ENCODE measurements at regions not wholly inside any gene's neighbourhood (a gene's known extent, or its start where the extent isn't known, plus 50 kb on each side); places are given as distances from the start of the nearest gene placed in this dataset.

- DNase-seq (ENCODE audit: low read depth, low spot score), result no peak
- Histone ChIP-seq H3K4me1 (ENCODE audit: control insufficient read depth, insufficient read depth, low read length) (no peaks in the 10 kb centered on the region), H3K4me3 (ENCODE audit: low read length) (no peak overlapping the region), H3K36me3 (ENCODE audit: control insufficient read depth, insufficient read depth, low read length) (no peaks in the 10 kb centered on the region), H3K9me3 (ENCODE audit: control insufficient read depth, insufficient read depth, low read length) (no peaks in the 10 kb centered on the region), H3K27ac (ENCODE audit: low read length) (no peak overlapping the region), H3K27me3 (ENCODE audit: control insufficient read depth, insufficient read depth, low read length) (no peaks in the 10 kb centered on the region)
- WGBS (ENCODE audit: insufficient coverage, insufficient read length), result no CpG with 5 or more reads among the region's 1 CpG
Observed at GRCh38 chr3:94568041-94568440, 505.2 kb downstream of the NSUN3 start.

- Histone ChIP-seq H3K27ac (ENCODE audit: low read length) (no peak overlapping the region), H3K27me3 (ENCODE audit: control insufficient read depth, insufficient read depth, low read length) (no peaks in the 10 kb centered on the region), H3K36me3 (ENCODE audit: control insufficient read depth, insufficient read depth, low read length) (no peaks in the 10 kb centered on the region), H3K4me1 (ENCODE audit: control insufficient read depth, insufficient read depth, low read length) (no peaks in the 10 kb centered on the region), H3K4me3 (ENCODE audit: low read length) (no peak overlapping the region), H3K9me3 (ENCODE audit: control insufficient read depth, insufficient read depth, low read length) (no peaks in the 10 kb centered on the region)
- DNase-seq (ENCODE audit: low read depth, low spot score), result no peak
- no CpG with 5 or more reads among the region's 2 CpGs for WGBS (ENCODE audit: insufficient coverage, insufficient read length)
Observed at GRCh38 chr3:94573337-94573736, 510.5 kb downstream of the NSUN3 start.

GRCh38 chr3:94587291-94587690 lies 524.4 kb downstream of the NSUN3 start:
- no peaks in the 10 kb centered on the region for H3K9me3 ChIP-seq (ENCODE audit: control insufficient read depth, insufficient read depth, low read length)
- no CpG with 5 or more reads among the region's 3 CpGs for WGBS (ENCODE audit: insufficient coverage, insufficient read length)
- H3K4me3 ChIP-seq (ENCODE audit: low read length), result no peak overlapping the region
- no peaks in the 10 kb centered on the region for H3K27me3 ChIP-seq (ENCODE audit: control insufficient read depth, insufficient read depth, low read length)
- H3K4me1 ChIP-seq (ENCODE audit: control insufficient read depth, insufficient read depth, low read length), result no peaks in the 10 kb centered on the region
- no peak for DNase-seq (ENCODE audit: low read depth, low spot score)
- H3K27ac ChIP-seq (ENCODE audit: low read length), result no peak overlapping the region
- no peaks in the 10 kb centered on the region for H3K36me3 ChIP-seq (ENCODE audit: control insufficient read depth, insufficient read depth, low read length)

DNA sequence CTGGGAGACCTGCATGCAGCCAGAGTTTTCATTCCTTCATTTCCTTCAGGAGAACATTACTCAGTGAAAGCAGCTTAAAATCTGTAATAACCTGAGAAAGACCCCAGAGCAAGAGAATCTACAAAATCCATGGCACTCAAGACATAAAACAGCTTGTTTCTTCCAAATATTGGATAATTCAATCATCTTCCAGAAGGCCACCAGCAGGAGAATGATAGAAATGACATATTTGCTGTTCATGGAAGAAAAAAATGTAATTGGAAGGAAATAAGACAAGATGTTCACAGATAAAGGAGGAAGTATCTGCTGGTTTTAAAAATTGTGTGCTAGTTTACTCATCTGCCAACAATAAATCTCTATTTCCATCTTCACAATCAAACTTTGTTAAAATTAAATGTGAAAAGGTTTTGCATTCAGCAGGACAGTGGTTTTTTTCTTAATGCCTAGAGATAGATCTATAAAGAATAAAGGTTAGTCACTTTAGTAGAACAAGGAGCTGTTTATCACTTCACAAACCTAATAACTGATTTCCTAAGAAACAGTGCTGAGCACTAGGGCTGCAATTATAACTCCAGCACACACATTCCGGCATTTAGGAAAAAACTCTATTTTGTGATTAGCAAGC lies 530.8 kb downstream of the NSUN3 start:
- DNase-seq (ENCODE audit: low read depth, low spot score), result no peak
- Histone ChIP-seq H3K27me3 (ENCODE audit: control insufficient read depth, insufficient read depth, low read length) (no peaks in the 10 kb centered on the region), H3K36me3 (ENCODE audit: control insufficient read depth, insufficient read depth, low read length) (no peaks in the 10 kb centered on the region), H3K4me3 (ENCODE audit: low read length) (no peak overlapping the region), H3K9me3 (ENCODE audit: control insufficient read depth, insufficient read depth, low read length) (no peaks in the 10 kb centered on the region), H3K27ac (ENCODE audit: low read length) (no peak overlapping the region), H3K4me1 (ENCODE audit: control insufficient read depth, insufficient read depth, low read length) (no peaks in the 10 kb centered on the region)
- no CpG with 5 or more reads among the region's 1 CpG for WGBS (ENCODE audit: insufficient coverage, insufficient read length)

GRCh38 chr3:94596141-94596540 lies 533.3 kb downstream of the NSUN3 start:
- H3K27ac ChIP-seq (ENCODE audit: low read length), result no peak overlapping the region
- no peak overlapping the region for H3K4me3 ChIP-seq (ENCODE audit: low read length)
- no peak for DNase-seq (ENCODE audit: low read depth, low spot score)
- no peaks in the 10 kb centered on the region for H3K4me1 ChIP-seq (ENCODE audit: control insufficient read depth, insufficient read depth, low read length)
- H3K9me3 ChIP-seq (ENCODE audit: control insufficient read depth, insufficient read depth, low read length), result no peaks in the 10 kb centered on the region
- WGBS (ENCODE audit: insufficient coverage, insufficient read length), result no CpG with 5 or more reads among the region's 3 CpGs
- H3K27me3 ChIP-seq (ENCODE audit: control insufficient read depth, insufficient read depth, low read length), result no peaks in the 10 kb centered on the region
- no peaks in the 10 kb centered on the region for H3K36me3 ChIP-seq (ENCODE audit: control insufficient read depth, insufficient read depth, low read length)

- Histone ChIP-seq H3K27me3 (ENCODE audit: control insufficient read depth, insufficient read depth, low read length) (no peaks in the 10 kb centered on the region), H3K4me3 (ENCODE audit: low read length) (no peak overlapping the region), H3K4me1 (ENCODE audit: control insufficient read depth, insufficient read depth, low read length) (no peaks in the 10 kb centered on the region), H3K27ac (ENCODE audit: low read length) (no peak overlapping the region), H3K36me3 (ENCODE audit: control insufficient read depth, insufficient read depth, low read length) (no peaks in the 10 kb centered on the region), H3K9me3 (ENCODE audit: control insufficient read depth, insufficient read depth, low read length) (no peaks in the 10 kb centered on the region)
- DNase-seq (ENCODE audit: low read depth, low spot score), result no peak
- WGBS (ENCODE audit: insufficient coverage, insufficient read length), result no CpG with 5 or more reads among the region's 4 CpGs
Observed at GRCh38 chr3:94596887-94597566, 534.2 kb downstream of the NSUN3 start.

DNA sequence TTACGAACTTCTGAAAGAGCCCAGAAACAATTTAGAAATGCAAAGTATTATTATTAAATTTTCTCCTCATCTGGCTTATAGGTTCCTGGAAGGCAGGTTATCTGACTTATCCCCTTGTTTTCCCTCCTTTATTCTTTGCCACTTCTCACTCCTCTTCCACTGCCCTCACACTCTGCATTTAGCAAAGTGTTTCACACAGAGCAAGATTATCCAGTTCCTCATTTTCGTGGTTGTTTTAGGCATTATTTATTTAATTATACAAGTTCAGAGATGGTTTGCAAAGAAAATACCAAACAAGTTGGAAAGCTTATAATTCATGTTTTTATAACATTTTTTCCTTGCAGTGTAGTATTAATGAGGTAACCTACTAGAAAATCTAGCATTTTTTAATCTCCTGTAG lies 544.9 kb downstream of the NSUN3 start:
- no peak overlapping the region for H3K27ac ChIP-seq (ENCODE audit: low read length)
- H3K4me3 ChIP-seq (ENCODE audit: low read length), result no peak overlapping the region
- H3K4me1 ChIP-seq (ENCODE audit: control insufficient read depth, insufficient read depth, low read length), result no peaks in the 10 kb centered on the region
- no peaks in the 10 kb centered on the region for H3K27me3 ChIP-seq (ENCODE audit: control insufficient read depth, insufficient read depth, low read length)
- H3K9me3 ChIP-seq (ENCODE audit: control insufficient read depth, insufficient read depth, low read length), result no peaks in the 10 kb centered on the region
- WGBS (ENCODE audit: insufficient coverage, insufficient read length), result no CpG with 5 or more reads among the region's 2 CpGs
- no peak for DNase-seq (ENCODE audit: low read depth, low spot score)
- H3K36me3 ChIP-seq (ENCODE audit: control insufficient read depth, insufficient read depth, low read length), result no peaks in the 10 kb centered on the region

DNA sequence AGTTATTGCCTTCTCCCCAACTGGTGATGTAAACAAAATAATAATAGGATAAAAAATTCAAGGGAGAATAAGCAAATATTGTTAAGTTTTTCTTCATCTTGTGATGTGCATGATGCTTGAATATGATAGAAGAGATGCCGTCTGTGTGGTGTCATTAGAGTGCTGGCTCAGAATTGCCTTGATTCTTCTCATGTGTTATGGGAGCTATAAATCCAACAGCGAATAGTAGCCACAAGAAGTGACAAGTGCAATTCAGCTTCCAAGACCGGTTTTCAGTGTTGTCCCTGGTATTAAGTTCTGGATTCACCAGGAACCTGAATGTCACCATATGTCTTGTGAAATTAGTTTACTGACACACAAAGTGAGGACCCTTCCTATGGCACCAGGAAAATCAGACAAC lies 547.0 kb downstream of the NSUN3 start:
- no CpG with 5 or more reads among the region's 3 CpGs for WGBS (ENCODE audit: insufficient coverage, insufficient read length)

GRCh38 chr3:94611596-94611995 lies 548.7 kb downstream of the NSUN3 start:
- Histone ChIP-seq H3K36me3 (ENCODE audit: control insufficient read depth, insufficient read depth, low read length) (no peaks in the 10 kb centered on the region), H3K27me3 (ENCODE audit: control insufficient read depth, insufficient read depth, low read length) (no peaks in the 10 kb centered on the region), H3K9me3 (ENCODE audit: control insufficient read depth, insufficient read depth, low read length) (no peaks in the 10 kb centered on the region), H3K27ac (ENCODE audit: low read length) (no peak overlapping the region), H3K4me1 (ENCODE audit: control insufficient read depth, insufficient read depth, low read length) (no peaks in the 10 kb centered on the region), H3K4me3 (ENCODE audit: low read length) (no peak overlapping the region)
- no CpG with 5 or more reads among the region's 5 CpGs for WGBS (ENCODE audit: insufficient coverage, insufficient read length)
- no peak for DNase-seq (ENCODE audit: low read depth, low spot score)

More for the DNA sequence above, 547.0 kb downstream of the NSUN3 start:
- Histone ChIP-seq H3K36me3 (ENCODE audit: control insufficient read depth, insufficient read depth, low read length) (no peaks in the 10 kb centered on the region), H3K9me3 (ENCODE audit: control insufficient read depth, insufficient read depth, low read length) (no peaks in the 10 kb centered on the region), H3K27ac (ENCODE audit: low read length) (no peak overlapping the region), H3K4me3 (ENCODE audit: low read length) (no peak overlapping the region), H3K27me3 (ENCODE audit: control insufficient read depth, insufficient read depth, low read length) (no peaks in the 10 kb centered on the region), H3K4me1 (ENCODE audit: control insufficient read depth, insufficient read depth, low read length) (no peaks in the 10 kb centered on the region)
- no peak for DNase-seq (ENCODE audit: low read depth, low spot score)

DNA sequence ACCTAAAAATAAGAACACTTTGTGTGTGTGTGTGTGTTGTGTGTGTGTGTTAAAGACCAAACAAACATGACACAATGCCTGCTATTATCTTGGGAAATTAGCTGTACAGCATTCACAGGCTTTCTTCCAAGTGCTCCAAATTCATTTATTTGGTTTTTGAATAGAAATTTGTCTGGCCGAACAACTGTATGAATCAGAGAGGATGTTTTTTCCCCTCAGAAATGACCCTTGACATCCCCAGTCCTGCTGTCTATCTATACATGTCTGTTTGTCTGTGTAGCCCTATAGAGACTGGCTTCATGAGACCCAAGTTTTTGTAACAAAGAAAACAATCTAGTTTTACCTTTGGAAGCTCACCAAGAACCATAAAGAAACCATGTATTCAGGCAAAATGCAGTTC lies 549.8 kb downstream of the NSUN3 start:
- DNase-seq (ENCODE audit: low read depth, low spot score), result no peak
- Histone ChIP-seq H3K36me3 (ENCODE audit: control insufficient read depth, insufficient read depth, low read length) (no peaks in the 10 kb centered on the region), H3K9me3 (ENCODE audit: control insufficient read depth, insufficient read depth, low read length) (no peaks in the 10 kb centered on the region), H3K27ac (ENCODE audit: low read length) (no peak overlapping the region), H3K4me1 (ENCODE audit: control insufficient read depth, insufficient read depth, low read length) (no peaks in the 10 kb centered on the region), H3K27me3 (ENCODE audit: control insufficient read depth, insufficient read depth, low read length) (no peaks in the 10 kb centered on the region), H3K4me3 (ENCODE audit: low read length) (no peak overlapping the region)
- WGBS (ENCODE audit: insufficient coverage, insufficient read length), result no CpG with 5 or more reads among the region's 1 CpG

DNA sequence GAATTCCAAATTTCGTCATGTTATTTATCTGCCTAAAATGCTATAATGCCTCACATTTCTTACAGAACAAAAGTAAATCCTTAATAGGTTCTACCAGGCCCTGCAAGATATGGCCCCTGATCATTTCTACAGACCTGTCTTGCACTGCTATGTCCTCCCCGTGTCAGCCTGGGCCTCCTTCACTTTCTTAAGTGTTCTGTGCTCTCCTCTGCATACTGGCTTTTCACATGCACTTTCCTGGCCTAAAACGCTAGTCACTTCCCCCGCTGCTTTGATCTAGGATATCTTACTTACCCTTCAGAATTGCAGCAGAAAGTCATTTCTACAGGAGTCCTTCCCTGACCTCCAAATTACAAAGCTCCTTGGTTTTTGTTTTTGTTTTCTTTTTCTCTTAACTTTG lies 551.3 kb downstream of the NSUN3 start:
- Histone ChIP-seq H3K27me3 (ENCODE audit: control insufficient read depth, insufficient read depth, low read length) (no peaks in the 10 kb centered on the region), H3K36me3 (ENCODE audit: control insufficient read depth, insufficient read depth, low read length) (no peaks in the 10 kb centered on the region), H3K4me1 (ENCODE audit: control insufficient read depth, insufficient read depth, low read length) (no peaks in the 10 kb centered on the region), H3K4me3 (ENCODE audit: low read length) (no peak overlapping the region), H3K9me3 (ENCODE audit: control insufficient read depth, insufficient read depth, low read length) (no peaks in the 10 kb centered on the region), H3K27ac (ENCODE audit: low read length) (no peak overlapping the region)
- WGBS (ENCODE audit: insufficient coverage, insufficient read length), result 100% methylated on average over 1 of the region's 4 CpGs
- DNase-seq (ENCODE audit: low read depth, low spot score), result no peak

Data from iPS DF 6.9 (cell line).